ENCODE measurements at regions not wholly inside any gene's neighbourhood (a gene's known extent, or its start where the extent isn't known, plus 50 kb on each side); places are given as distances from the start of the nearest gene placed in this dataset.

GRCh38 chr2:104685591-104685990 is 168.3 kb upstream of the POU3F3 start:
- H3K9ac ChIP-seq (ENCODE audit: insufficient read length) = no peak overlapping the region
- no peaks in the 10 kb centered on the region for H3K9me3 ChIP-seq (ENCODE audit: low read depth, low read length)
- no peak for TF ChIP-seq FOXP2 (optimal IDR thresholded peaks at IDR 0.05; ENCODE audit: control extremely low read depth, extremely low read length, insufficient read depth)
- no peak for TF ChIP-seq EZH2 (IDR thresholded peaks at IDR 0.05)
- no peak for TF ChIP-seq POLR2AphosphoS5 (IDR thresholded peaks at IDR 0.05; ENCODE audit: borderline replicate concordance, low read depth, low read length)
- H3K36me3 ChIP-seq (ENCODE audit: insufficient read depth, low read length) = no peaks in the 10 kb centered on the region
- no peak overlapping the region for H3K27ac ChIP-seq
- no peak overlapping the region for H3K4me3 ChIP-seq
- no peak for DNase-seq (ENCODE audit: low read depth, low spot score)

- no peaks in the 10 kb centered on the region for H3K9me3 ChIP-seq (ENCODE audit: low read depth, low read length)
- no peaks in the 10 kb centered on the region for H3K36me3 ChIP-seq (ENCODE audit: insufficient read depth, low read length)
- no peak overlapping the region for H3K4me3 ChIP-seq
- TF ChIP-seq EZH2 (IDR thresholded peaks at IDR 0.05) (no peak), FOXP2 (optimal IDR thresholded peaks at IDR 0.05; ENCODE audit: control extremely low read depth, extremely low read length, insufficient read depth) (no peak), POLR2AphosphoS5 (IDR thresholded peaks at IDR 0.05; ENCODE audit: borderline replicate concordance, low read depth, low read length) (no peak)
- no peak overlapping the region for H3K27ac ChIP-seq
- no peak overlapping the region for H3K9ac ChIP-seq (ENCODE audit: insufficient read length)
- no peak for DNase-seq (ENCODE audit: low read depth, low spot score)
These were observed 166.8 kb upstream of the POU3F3 start for GRCh38 chr2:104687147-104687546.

GRCh38 chr2:104690255-104690984 is 163.5 kb upstream of the POU3F3 start:
- Histone ChIP-seq H3K9ac (ENCODE audit: insufficient read length) (no peak overlapping the region), H3K36me3 (ENCODE audit: insufficient read depth, low read length) (no peaks in the 10 kb centered on the region), H3K4me3 (no peak overlapping the region), H3K9me3 (ENCODE audit: low read depth, low read length) (no peaks in the 10 kb centered on the region), H3K27ac (no peak overlapping the region)
- TF ChIP-seq FOXP2 (optimal IDR thresholded peaks at IDR 0.05; ENCODE audit: control extremely low read depth, extremely low read length, insufficient read depth) (no peak), EZH2 (IDR thresholded peaks at IDR 0.05) (no peak), POLR2AphosphoS5 (IDR thresholded peaks at IDR 0.05; ENCODE audit: borderline replicate concordance, low read depth, low read length) (no peak)
- DNase-seq (ENCODE audit: low read depth, low spot score) = no peak

GRCh38 chr2:104698276-104698675 is 155.6 kb upstream of the POU3F3 start:
- Histone ChIP-seq H3K4me3 (no peak overlapping the region), H3K9ac (ENCODE audit: insufficient read length) (no peak overlapping the region), H3K9me3 (ENCODE audit: low read depth, low read length) (no peaks in the 10 kb centered on the region), H3K36me3 (ENCODE audit: insufficient read depth, low read length) (no peaks in the 10 kb centered on the region), H3K27ac (no peak overlapping the region)
- no peak for TF ChIP-seq EZH2 (IDR thresholded peaks at IDR 0.05)
- TF ChIP-seq POLR2AphosphoS5 (IDR thresholded peaks at IDR 0.05; ENCODE audit: borderline replicate concordance, low read depth, low read length) = no peak
- TF ChIP-seq FOXP2 (optimal IDR thresholded peaks at IDR 0.05; ENCODE audit: control extremely low read depth, extremely low read length, insufficient read depth) = no peak
- DNase-seq (ENCODE audit: low read depth, low spot score) = no peak

- H3K9ac ChIP-seq (ENCODE audit: insufficient read length) = no peak overlapping the region
- no peak overlapping the region for H3K4me3 ChIP-seq
- no peaks in the 10 kb centered on the region for H3K9me3 ChIP-seq (ENCODE audit: low read depth, low read length)
- no peak overlapping the region for H3K27ac ChIP-seq
- no peak for DNase-seq (ENCODE audit: low read depth, low spot score)
- H3K36me3 ChIP-seq (ENCODE audit: insufficient read depth, low read length) = no peaks in the 10 kb centered on the region
- no peak for TF ChIP-seq EZH2 (IDR thresholded peaks at IDR 0.05)
- TF ChIP-seq POLR2AphosphoS5 (IDR thresholded peaks at IDR 0.05; ENCODE audit: borderline replicate concordance, low read depth, low read length) = no peak
- no peak for TF ChIP-seq FOXP2 (optimal IDR thresholded peaks at IDR 0.05; ENCODE audit: control extremely low read depth, extremely low read length, insufficient read depth)
These were observed 152.5 kb upstream of the POU3F3 start for GRCh38 chr2:104701411-104701911.

- no peak for DNase-seq (ENCODE audit: low read depth, low spot score)
- Histone ChIP-seq H3K4me3 (no peak overlapping the region), H3K9ac (ENCODE audit: insufficient read length) (no peak overlapping the region), H3K27ac (no peak overlapping the region), H3K36me3 (ENCODE audit: insufficient read depth, low read length) (no peaks in the 10 kb centered on the region), H3K9me3 (ENCODE audit: low read depth, low read length) (no peaks in the 10 kb centered on the region)
- TF ChIP-seq POLR2AphosphoS5 (IDR thresholded peaks at IDR 0.05; ENCODE audit: borderline replicate concordance, low read depth, low read length) = no peak
- TF ChIP-seq FOXP2 (optimal IDR thresholded peaks at IDR 0.05; ENCODE audit: control extremely low read depth, extremely low read length, insufficient read depth) = no peak
- no peak for TF ChIP-seq EZH2 (IDR thresholded peaks at IDR 0.05)
These were observed 151.7 kb upstream of the POU3F3 start for GRCh38 chr2:104702031-104702850.

GRCh38 chr2:104703669-104704068 is 150.2 kb upstream of the POU3F3 start:
- Histone ChIP-seq H3K9me3 (ENCODE audit: low read depth, low read length) (no peaks in the 10 kb centered on the region), H3K36me3 (ENCODE audit: insufficient read depth, low read length) (no peaks in the 10 kb centered on the region), H3K9ac (ENCODE audit: insufficient read length) (no peak overlapping the region), H3K4me3 (no peak overlapping the region), H3K27ac (no peak overlapping the region)
- no peak for DNase-seq (ENCODE audit: low read depth, low spot score)
- TF ChIP-seq EZH2 (IDR thresholded peaks at IDR 0.05) (no peak), FOXP2 (optimal IDR thresholded peaks at IDR 0.05; ENCODE audit: control extremely low read depth, extremely low read length, insufficient read depth) (no peak), POLR2AphosphoS5 (IDR thresholded peaks at IDR 0.05; ENCODE audit: borderline replicate concordance, low read depth, low read length) (no peak)

GRCh38 chr2:104704496-104705245 is 149.2 kb upstream of the POU3F3 start:
- H3K36me3 ChIP-seq (ENCODE audit: insufficient read depth, low read length) = no peaks in the 10 kb centered on the region
- no peak for DNase-seq (ENCODE audit: low read depth, low spot score)
- H3K9me3 ChIP-seq (ENCODE audit: low read depth, low read length) = no peaks in the 10 kb centered on the region
- H3K27ac ChIP-seq = no peak overlapping the region
- H3K9ac ChIP-seq (ENCODE audit: insufficient read length) = no peak overlapping the region
- no peak for TF ChIP-seq EZH2 (IDR thresholded peaks at IDR 0.05)
- no peak for TF ChIP-seq POLR2AphosphoS5 (IDR thresholded peaks at IDR 0.05; ENCODE audit: borderline replicate concordance, low read depth, low read length)
- TF ChIP-seq FOXP2 (optimal IDR thresholded peaks at IDR 0.05; ENCODE audit: control extremely low read depth, extremely low read length, insufficient read depth) = no peak
- no peak overlapping the region for H3K4me3 ChIP-seq

All from SK-N-MC (cell line).